Activated CD8-positive, alpha-beta T cell treated with anti-CD3 and anti-CD28 coated beads, Interleukin-2, amount 10 ng/mL, durations not matched to agents 7 days and 5 days (primary cell): ENCODE measurements at regions not wholly inside any gene's neighbourhood (a gene's known extent, or its start where the extent isn't known, plus 50 kb on each side); places are given as distances from the start of the nearest gene placed in this dataset.

ENCODE experiments used
- ATAC-seq: fragments of 150-1000 bp; cut with Tn5 transposase; one replicate; pipeline ENCODE4 v1.10.0; 2021; ENCODE audit warnings: moderate library complexity
- CTCF ChIA-PET: fragments of 350-600 bp; sonication (Branson Sonifier 250); formaldehyde crosslinking; loops from one replicate; lab custom pipeline; 2021; ENCODE audit warnings: antibody characterized with exemption; lab: Charles Lee
- POLR2A ChIA-PET: fragments of 350-600 bp; sonication (Branson Sonifier 250); formaldehyde crosslinking; loops from one replicate; lab custom pipeline; 2021; ENCODE audit warnings: antibody characterized with exemption; lab: Charles Lee
- DNase-seq: peaks from one replicate; pipeline ENCODE4 v3.0.0-alpha.2; 2020
- H3K27ac Mint-ChIP-seq: one replicate; pipeline ENCODE4 v1.8.0; 2021; ENCODE audit warnings: mild to moderate bottlenecking, mixed read lengths
- H3K27me3 Mint-ChIP-seq: one replicate; pipeline ENCODE4 v1.8.0; 2021; ENCODE audit warnings: low read depth, mixed read lengths
- H3K36me3 Mint-ChIP-seq: one replicate; pipeline ENCODE4 v1.8.0; 2021; ENCODE audit warnings: low read depth, mixed read lengths
- H3K4me1 Mint-ChIP-seq: one replicate; pipeline ENCODE4 v1.8.0; 2021; ENCODE audit warnings: low read depth, mixed read lengths
- H3K4me3 Mint-ChIP-seq: one replicate; pipeline ENCODE4 v1.8.0; 2021; ENCODE audit warnings: mild to moderate bottlenecking, mixed read lengths
- H3K9me3 Mint-ChIP-seq: one replicate; pipeline ENCODE4 v1.8.0; 2022; ENCODE audit warnings: mixed read lengths; ENCODE audit not compliant: insufficient read depth

- Mint-ChIP-seq H3K27ac (no peak overlapping the region), H3K9me3 (no peaks in the 10 kb centered on the region), H3K4me1 (peaks cover 60% of the 10 kb centered on the region), H3K27me3 (no peaks in the 10 kb centered on the region), H3K36me3 (peaks cover 4% of the 10 kb centered on the region), H3K4me3 (no peak overlapping the region)
- DNase-seq (no peak), ATAC-seq (no peak)
- POLR2A ChIA-PET: interaction anchor here (0.6 to 1.1 kb wide), 2 partner anchors 14 to 264 kb away, joined by 3 read pairs; no protein-coding TSS in a partner anchor
- CTCF ChIA-PET: interaction anchor here (1.2 kb wide), 1 partner anchor 692 kb away, joined by 3 read pairs; no protein-coding TSS in a partner anchor
These were observed 79.2 kb upstream of the SPIN1 start for GRCh38 chr9:88308831-88309560.

DNA sequence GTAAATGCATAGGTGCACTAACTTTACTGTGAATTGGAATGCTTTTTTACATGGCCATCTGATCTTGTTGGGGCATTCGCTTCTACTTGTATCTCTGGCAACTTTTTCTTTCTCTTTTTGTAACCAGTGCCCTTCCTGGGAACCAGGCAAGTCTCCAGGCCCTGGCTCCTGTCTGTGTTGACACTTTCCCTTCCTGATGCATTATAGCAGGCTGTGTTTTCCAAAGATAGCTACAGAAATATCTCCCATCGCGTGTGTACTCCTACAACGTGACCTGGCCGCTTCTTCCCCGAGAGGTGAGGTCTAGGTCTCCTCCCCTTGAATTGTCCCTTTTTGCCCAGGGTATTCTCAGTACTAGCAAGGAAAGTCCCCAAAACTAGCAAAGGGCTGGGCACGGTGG lies 81.1 kb upstream of the SPIN1 start:
- Mint-ChIP-seq H3K9me3 (no peaks in the 10 kb centered on the region), H3K27ac (no peak overlapping the region), H3K27me3 (no peaks in the 10 kb centered on the region), H3K4me3 (no peak overlapping the region), H3K36me3 (peaks cover 6% of the 10 kb centered on the region), H3K4me1 (peaks cover 61% of the 10 kb centered on the region)
- ChIA-PET POLR2A (no interaction called here), CTCF (no interaction called here)
- ATAC-seq: no peak
- DNase-seq: no peak

- Mint-ChIP-seq H3K27me3 (no peaks in the 10 kb centered on the region), H3K9me3 (no peaks in the 10 kb centered on the region), H3K4me1 (peaks cover 47% of the 10 kb centered on the region), H3K27ac (peak overlapping the region; percentile 97), H3K4me3 (peak overlapping the region; percentile 71), H3K36me3 (peaks cover 8% of the 10 kb centered on the region)
- ChIA-PET POLR2A (interaction anchor here (0.6 to 2.8 kb wide), 3 partner anchors 9 to 84 kb away, joined by 3 to 21 read pairs (median 3); partner anchors contain the start of gene SPIN1), CTCF (interaction anchor here (0.7 to 2.8 kb wide), 6 partner anchors 9 to 124 kb away, joined by 3 to 8 read pairs (median 3); no protein-coding TSS in a partner anchor)
- ATAC-seq (peak; percentile 91), DNase-seq (peak; percentile 86)
These were observed 84.4 kb upstream of the SPIN1 start for GRCh38 chr9:88303721-88304451.

- Mint-ChIP-seq H3K9me3 (peaks cover 4% of the 10 kb centered on the region), H3K27ac (peak overlapping the region; percentile 46), H3K4me1 (peaks cover 47% of the 10 kb centered on the region), H3K27me3 (peaks cover 3% of the 10 kb centered on the region), H3K4me3 (no peak overlapping the region), H3K36me3 (peaks cover 12% of the 10 kb centered on the region)
- ATAC-seq (no peak), DNase-seq (no peak)
- POLR2A ChIA-PET: interaction anchor here (2.8 kb wide), 1 partner anchor 10 kb away, joined by 21 read pairs; no protein-coding TSS in a partner anchor
- CTCF ChIA-PET: interaction anchor here (1.5 to 2.8 kb wide), 2 partner anchors 16 to 52 kb away, joined by 3 to 8 read pairs; no protein-coding TSS in a partner anchor
These were observed 85.5 kb upstream of the SPIN1 start for GRCh38 chr9:88302579-88303324.

- no peak overlapping the region for H3K27ac Mint-ChIP-seq
- no peak overlapping the region for H3K4me3 Mint-ChIP-seq
- POLR2A ChIA-PET: no interaction called here
These were observed 87.7 kb upstream of the SPIN1 start for GRCh38 chr9:88300556-88300955.

DNA sequence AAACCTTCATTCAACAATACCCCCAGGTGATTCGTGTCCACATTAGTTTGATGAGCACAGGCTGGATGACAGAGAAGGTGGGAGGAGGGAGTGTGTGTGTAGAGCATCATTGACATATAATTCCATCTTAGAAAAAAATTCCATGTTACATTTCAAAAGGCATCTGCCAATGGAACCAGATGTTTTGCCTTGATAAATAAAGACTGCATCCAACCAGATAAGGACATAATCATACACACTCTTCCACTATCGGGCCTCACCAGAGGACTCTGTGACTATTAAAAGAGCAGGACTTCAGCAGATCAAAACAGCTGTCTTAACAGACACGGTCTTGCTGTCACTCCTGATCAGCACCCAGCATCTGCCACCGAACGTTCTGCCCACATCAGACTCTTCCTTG lies 96.4 kb upstream of the SPIN1 start:
- H3K27ac Mint-ChIP-seq: no peak overlapping the region
- POLR2A ChIA-PET: no interaction called here
- H3K9me3 Mint-ChIP-seq: no peaks in the 10 kb centered on the region
- H3K36me3 Mint-ChIP-seq: peaks cover 3% of the 10 kb centered on the region
- CTCF ChIA-PET: no interaction called here
- DNase-seq: no peak
- no peaks in the 10 kb centered on the region for H3K4me1 Mint-ChIP-seq
- no peak overlapping the region for H3K4me3 Mint-ChIP-seq
- ATAC-seq: no peak
- H3K27me3 Mint-ChIP-seq: peaks cover 13% of the 10 kb centered on the region

More at GRCh38 chr9:88300556-88300955, 87.7 kb upstream of the SPIN1 start:
- no peak for ATAC-seq
- H3K36me3 Mint-ChIP-seq: peaks cover 19% of the 10 kb centered on the region
- peaks cover 4% of the 10 kb centered on the region for H3K9me3 Mint-ChIP-seq
- H3K4me1 Mint-ChIP-seq: peaks cover 35% of the 10 kb centered on the region
- CTCF ChIA-PET: no interaction called here
- no peak for DNase-seq
- H3K27me3 Mint-ChIP-seq: peaks cover 10% of the 10 kb centered on the region

GRCh38 chr9:88291056-88291455 lies 97.2 kb upstream of the SPIN1 start:
- no peak overlapping the region for H3K4me3 Mint-ChIP-seq
- DNase-seq: no peak
- no peak for ATAC-seq
- H3K4me1 Mint-ChIP-seq: no peaks in the 10 kb centered on the region
- H3K9me3 Mint-ChIP-seq: no peaks in the 10 kb centered on the region
- no peaks in the 10 kb centered on the region for H3K36me3 Mint-ChIP-seq
- CTCF ChIA-PET: no interaction called here
- peaks cover 9% of the 10 kb centered on the region for H3K27me3 Mint-ChIP-seq
- H3K27ac Mint-ChIP-seq: no peak overlapping the region
- POLR2A ChIA-PET: no interaction called here

- Mint-ChIP-seq H3K4me3 (no peak overlapping the region), H3K27ac (no peak overlapping the region), H3K4me1 (no peaks in the 10 kb centered on the region), H3K36me3 (peaks cover 9% of the 10 kb centered on the region), H3K9me3 (peaks cover 8% of the 10 kb centered on the region), H3K27me3 (peaks cover 16% of the 10 kb centered on the region)
- ChIA-PET POLR2A (no interaction called here), CTCF (no interaction called here)
- DNase-seq (no peak), ATAC-seq (no peak)
These were observed 98.7 kb upstream of the SPIN1 start for GRCh38 chr9:88289532-88289931.

DNA sequence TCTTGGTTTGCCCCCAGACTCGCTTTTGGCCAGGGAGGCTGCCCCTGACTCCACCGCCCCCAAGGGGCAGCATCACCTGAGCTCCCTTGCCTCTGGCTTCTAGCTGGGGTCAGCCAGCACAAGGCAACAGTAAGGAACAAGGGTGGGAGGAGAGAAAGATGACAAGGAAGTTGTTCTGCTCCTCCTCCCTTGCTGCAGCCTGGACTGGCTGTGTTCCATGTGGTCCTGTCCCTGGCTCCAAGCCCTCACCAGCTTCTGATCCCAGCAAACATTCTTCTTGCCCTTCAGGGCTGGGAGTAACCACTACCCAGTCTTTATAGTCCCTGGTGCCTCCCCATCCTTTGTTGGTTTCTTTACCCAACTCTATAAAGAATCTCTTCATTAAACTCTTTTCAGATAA lies 100.3 kb upstream of the SPIN1 start:
- Mint-ChIP-seq H3K4me1 (no peaks in the 10 kb centered on the region), H3K9me3 (peaks cover 16% of the 10 kb centered on the region), H3K4me3 (no peak overlapping the region), H3K27me3 (peaks cover 19% of the 10 kb centered on the region), H3K36me3 (peaks cover 16% of the 10 kb centered on the region), H3K27ac (no peak overlapping the region)
- ChIA-PET CTCF (interaction anchor here (2.5 kb wide), 1 partner anchor 16 kb away, joined by 8 read pairs; no protein-coding TSS in a partner anchor), POLR2A (no interaction called here)
- no peak for DNase-seq
- ATAC-seq: no peak

- peaks cover 16% of the 10 kb centered on the region for H3K27me3 Mint-ChIP-seq
- H3K4me3 Mint-ChIP-seq: peak overlapping the region; percentile 44
- POLR2A ChIA-PET: no interaction called here
- CTCF ChIA-PET: interaction anchor here (1.0 kb wide), 1 partner anchor 126 kb away, joined by 3 read pairs; no protein-coding TSS in a partner anchor
- H3K9me3 Mint-ChIP-seq: peaks cover 16% of the 10 kb centered on the region
- peak; percentile 63 for DNase-seq
- peak; percentile 79 for ATAC-seq
- peak overlapping the region; percentile 44 for H3K27ac Mint-ChIP-seq
- H3K4me1 Mint-ChIP-seq: peaks cover 16% of the 10 kb centered on the region
- H3K36me3 Mint-ChIP-seq: peaks cover 20% of the 10 kb centered on the region
These were observed 107.3 kb upstream of the SPIN1 start for GRCh38 chr9:88280816-88281382.

DNA sequence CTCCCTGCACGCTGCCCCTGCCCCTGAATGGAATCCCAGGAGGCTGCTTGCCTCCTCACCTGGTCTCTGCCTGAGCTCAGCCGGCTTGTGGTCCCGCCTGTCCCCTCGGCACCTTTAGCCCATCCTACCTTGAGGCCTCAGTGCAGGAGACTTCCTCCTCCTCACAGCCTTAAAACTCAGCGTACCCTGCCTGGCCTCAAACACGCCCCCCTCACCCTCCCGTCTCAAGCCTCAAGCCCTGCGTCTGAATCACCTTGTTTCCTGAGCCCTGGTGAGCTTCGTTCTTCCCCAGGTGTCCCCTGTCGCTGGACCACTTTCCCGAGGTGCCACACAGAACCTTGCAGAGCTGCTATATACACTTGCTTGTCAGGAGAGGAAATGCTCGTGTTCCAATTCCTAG lies 110.2 kb upstream of the SPIN1 start:
- no peak for DNase-seq
- ChIA-PET CTCF (no interaction called here), POLR2A (no interaction called here)
- Mint-ChIP-seq H3K4me3 (no peak overlapping the region), H3K4me1 (peaks cover 16% of the 10 kb centered on the region), H3K27me3 (peaks cover 11% of the 10 kb centered on the region), H3K36me3 (peaks cover 4% of the 10 kb centered on the region), H3K27ac (no peak overlapping the region), H3K9me3 (peaks cover under 1% of the 10 kb centered on the region)
- no peak for ATAC-seq
